HPDE6-E6E7 (cell line): ENCODE measurements at regions not wholly inside any gene's neighbourhood (a gene's known extent, or its start where the extent isn't known, plus 50 kb on each side); places are given as distances from the start of the nearest gene placed in this dataset.

Source experiments
- DNase-seq: peaks from one replicate; pipeline ENCODE4 v3.0.0; 2011; ENCODE audit warnings: missing footprints; ENCODE audit errors: extremely low spot score

DNA sequence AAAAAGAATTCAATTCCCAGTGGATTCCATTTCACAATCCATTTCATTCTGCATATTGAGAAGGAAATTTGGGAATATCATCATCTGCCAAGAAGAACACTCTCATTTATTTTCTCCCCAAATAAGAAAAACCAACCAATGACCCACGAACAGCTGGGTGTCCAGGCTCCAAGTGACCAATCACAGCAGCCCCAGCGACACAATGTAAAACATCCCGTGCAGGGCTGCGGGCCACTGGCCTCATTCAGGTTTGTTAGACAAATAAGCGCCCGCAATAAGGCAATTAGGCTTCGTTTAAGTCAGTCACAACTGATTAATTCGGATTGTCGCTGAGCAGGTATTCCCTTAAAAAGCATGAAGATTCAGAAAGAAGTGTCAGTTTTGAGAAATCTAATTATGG lies 378.6 kb downstream of the EIPR1 start:
- DNase-seq, result no peak

DNA sequence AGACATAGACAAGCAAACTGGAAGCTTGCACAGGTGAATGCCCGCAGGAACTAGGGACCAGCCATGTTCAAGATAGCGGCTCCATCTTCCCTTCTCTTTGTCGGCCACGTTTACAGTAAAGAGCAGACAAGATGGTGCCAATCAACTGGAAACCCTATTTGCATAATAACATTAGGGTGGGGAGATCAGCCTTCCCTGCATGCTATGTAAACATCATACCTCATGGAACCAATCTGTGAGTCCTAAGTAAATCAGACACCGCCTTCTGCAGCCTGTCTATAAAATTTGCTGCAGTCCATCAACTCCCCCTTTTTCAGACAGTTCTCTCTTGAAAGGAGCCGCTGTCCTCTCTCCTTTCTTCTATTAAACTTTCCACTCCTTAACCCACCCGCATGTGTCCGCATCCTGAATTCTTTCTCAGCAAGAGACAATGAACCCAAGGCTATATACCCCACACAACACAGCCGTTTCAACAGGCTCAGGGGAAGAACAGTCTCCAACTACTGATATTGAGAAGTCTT lies 384.4 kb downstream of the EIPR1 start:
- no peak for DNase-seq

GRCh38 chr2:2992634-2993033 lies 385.0 kb downstream of the EIPR1 start:
- DNase-seq, result no peak

DNA sequence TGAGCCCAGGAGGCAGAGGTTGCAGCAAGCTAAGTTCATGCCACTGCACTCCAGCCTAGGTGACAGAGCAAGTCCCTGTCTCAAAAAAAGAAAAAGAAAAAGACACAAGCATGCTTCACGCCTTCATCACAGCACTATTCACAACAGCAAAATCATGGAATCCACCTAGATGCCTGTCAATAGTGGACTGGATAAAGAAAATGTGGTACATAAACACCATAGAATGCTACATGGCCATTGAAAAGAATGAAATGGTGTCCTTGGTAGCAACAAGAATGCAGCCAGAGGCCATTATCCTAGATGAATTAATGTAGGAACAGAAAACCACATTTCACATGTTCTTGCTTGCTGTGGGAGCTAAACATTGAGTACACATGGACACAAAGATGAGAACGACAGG lies 392.6 kb downstream of the EIPR1 start:
- DNase-seq, result no peak

DNA sequence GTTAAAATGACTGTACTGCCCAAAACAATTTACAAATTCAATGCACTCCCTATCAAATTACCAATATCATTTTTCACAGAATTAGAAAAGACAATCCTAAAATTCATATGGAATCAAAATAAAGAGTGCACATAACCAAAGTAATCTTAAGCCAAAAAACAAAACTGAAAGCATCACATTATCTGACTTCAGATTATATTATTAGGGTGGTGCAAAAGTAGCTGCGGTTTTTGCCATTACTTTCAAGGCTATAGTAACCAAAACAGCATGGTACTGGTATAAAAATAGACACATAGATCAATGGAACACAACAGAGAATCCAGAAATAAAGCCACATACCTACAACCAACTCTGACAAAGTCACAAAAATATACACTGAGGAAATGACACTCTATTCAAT lies 396.6 kb downstream of the EIPR1 start:
- no peak for DNase-seq

- DNase-seq, result no peak
These were observed 402.6 kb downstream of the EIPR1 start for GRCh38 chr2:2974982-2975381.

DNA sequence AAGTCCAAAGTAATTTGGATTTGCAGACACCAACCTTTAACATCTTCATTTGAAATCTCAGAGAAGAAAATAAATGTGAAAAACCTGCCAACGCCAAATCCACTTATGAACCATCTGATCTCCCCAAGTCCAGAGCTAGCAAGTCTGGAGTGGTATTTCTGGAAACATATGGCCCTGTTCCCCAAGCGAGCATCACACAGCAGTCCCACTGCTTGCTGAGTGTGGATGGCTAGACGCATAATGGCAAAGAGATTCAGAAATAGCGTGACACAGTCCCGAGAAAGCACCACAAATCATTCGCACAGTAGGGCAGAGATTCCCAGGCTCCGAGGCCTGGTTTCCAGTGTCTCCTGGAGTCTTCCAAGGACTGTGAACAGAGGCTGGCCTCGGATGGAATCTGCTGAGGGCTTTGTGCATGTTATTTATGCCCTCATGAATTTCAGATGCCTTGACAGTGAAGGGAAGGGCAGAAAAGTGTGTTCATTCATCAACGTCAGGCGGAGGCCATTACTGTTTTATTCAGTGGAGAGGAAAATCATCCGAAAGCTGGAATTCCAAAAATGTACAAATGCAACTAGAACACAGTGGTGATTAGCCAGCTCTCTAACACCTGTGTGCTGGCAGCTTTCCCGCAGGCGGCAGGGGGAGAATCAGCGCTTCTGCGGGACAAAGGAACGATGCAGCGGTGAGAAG lies 417.0 kb downstream of the EIPR1 start:
- DNase-seq, result no peak

DNA sequence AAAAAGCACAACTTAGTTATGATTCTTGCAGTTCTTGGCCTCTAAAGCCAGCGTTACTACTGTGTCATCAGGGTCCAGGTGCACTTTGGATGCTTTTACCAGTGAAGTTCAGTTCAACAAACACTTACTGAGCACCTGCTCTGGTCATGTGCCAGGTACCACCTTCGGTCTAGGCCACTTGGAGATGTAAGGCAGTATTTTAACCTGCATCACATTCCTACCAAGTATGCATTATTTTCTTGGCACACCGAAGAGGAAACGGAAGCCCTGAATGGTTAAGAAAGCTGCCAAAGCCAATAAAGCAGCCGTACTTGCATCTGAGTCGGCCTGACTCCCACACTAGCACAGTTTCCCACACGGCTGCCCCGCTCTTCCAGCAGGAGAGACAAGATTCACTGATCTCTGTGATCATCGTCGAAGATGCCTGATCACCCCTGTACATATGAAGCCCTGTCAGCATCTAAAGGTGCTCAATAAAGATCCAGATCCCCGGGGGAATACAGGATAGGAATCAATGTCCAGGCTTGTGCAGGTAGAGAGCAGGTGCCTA lies 427.1 kb downstream of the EIPR1 start:
- no peak for DNase-seq

GRCh38 chr2:2947406-2947805 lies 430.2 kb downstream of the EIPR1 start:
- no peak for DNase-seq

DNA sequence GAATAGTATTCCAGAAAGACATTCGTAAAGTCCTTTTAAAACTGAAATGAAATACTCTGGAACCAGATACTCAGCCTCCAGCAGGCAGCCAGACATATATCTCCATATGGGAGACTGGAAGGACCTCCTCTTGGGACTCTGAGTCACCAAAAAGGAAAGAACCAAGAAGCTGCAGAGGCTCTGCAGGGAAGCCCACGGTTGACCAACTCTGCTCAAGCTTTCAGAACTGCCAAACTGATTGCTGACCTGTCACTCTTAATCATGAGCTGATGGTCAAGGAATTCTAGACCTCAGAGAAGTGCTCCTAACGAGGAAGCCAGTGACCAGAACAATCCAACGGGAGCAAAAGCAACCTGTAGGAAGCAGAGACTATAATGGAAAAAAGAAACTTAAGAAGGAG lies 434.7 kb downstream of the EIPR1 start:
- no peak for DNase-seq

DNA sequence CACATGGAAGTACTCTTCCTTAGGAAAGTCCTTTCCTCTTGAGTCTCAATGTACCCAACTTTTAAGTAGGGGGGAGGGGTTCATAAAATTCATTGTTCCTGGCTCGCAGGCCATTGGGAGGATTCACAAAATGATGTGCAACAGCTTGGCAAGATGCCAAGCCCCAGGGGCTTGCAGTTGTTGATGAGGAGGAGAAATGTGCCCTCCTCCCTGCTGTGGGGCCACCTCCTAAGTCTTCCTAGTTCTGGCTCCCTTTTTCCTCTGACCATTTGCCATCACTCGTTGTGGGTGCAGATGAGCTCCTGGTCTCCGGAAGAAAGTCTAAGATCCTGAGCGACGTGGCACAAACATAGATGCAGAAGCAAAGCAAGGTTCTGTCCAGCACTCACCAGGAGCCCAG lies 435.4 kb downstream of the EIPR1 start:
- DNase-seq, result no peak

- DNase-seq, result no peak
These were observed 436.4 kb downstream of the EIPR1 start for GRCh38 chr2:2941205-2941604.

DNA sequence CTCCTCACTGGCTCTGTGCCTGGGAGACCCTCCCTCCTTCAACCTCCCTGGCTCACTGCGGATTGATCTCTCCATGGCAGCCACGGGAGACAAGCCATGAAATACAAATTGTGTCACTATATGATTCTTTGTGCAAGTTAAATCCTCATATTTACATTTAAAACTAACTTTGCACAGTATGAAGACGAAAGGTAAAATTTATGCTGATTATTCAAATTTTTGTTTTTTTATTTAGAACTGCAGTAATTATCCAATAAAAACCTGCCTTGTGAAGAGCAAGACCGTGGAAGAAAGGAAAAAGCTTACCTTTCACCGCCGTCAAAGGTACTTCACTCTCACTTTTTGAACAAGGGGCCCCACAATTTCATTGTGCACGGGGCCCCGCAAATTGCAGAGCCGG lies 436.9 kb downstream of the EIPR1 start:
- DNase-seq, result no peak

DNA sequence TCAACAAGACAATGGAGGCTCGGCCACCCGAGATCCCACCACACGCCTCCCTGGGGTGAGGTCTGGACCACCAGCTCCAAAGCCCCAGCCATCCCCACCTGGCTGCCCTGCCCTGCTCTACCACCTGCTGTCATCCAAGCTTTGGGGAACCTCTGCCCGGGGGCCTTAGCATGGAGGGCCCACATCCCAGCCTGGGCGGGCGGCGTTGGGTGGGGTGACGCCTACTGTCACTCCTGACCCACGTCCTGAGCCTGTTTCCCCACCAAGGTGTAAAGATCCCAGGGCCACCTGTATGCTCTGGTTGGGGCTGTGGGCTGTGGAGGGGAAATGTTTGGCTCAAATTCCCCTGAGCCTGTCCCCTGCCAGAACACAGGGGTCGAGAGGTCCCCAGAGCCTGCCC lies 437.6 kb downstream of the EIPR1 start:
- no peak for DNase-seq

GRCh38 chr2:2939078-2939795 lies 438.4 kb downstream of the EIPR1 start:
- DNase-seq, result no peak

DNA sequence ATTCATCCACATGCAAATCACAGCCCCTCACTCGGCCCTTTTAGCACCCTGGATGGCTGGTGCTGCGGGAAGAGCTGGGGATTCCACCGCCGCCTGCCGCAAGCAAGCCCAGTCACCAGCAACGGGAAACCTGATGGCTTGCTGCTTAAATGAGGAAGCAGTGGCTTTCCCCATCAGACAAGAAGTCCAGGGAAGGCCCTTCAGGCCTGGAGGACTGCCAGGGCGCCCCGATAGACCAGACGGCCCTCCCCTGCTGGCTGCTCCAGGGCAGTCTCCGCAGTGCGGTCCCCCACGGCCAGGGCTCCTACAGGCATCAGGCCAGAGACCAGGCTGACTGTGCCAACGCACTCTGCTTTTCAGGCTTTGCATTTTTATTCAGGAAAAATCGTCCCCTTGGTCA lies 439.1 kb downstream of the EIPR1 start:
- no peak for DNase-seq

- DNase-seq, result no peak
These were observed 442.0 kb downstream of the EIPR1 start for GRCh38 chr2:2935445-2936149.

DNA sequence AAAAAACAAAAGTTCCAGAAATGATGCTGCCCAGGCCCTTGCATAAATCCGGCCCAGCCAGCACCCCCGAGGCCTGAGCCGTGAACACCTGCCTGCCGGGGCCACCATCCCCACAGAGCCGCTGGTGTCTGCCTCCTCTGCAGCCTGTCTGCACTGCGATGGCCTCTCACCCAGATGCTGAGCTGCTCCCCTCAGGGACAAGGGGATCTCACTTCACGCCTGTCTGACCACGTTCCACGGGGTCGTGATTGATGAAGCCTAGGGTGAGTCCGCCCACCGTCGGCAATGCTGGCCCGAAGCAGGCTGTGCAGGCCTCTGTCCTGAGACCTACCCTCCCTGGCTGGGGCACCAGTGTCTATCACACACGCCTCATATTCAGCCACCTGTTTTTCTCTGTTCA lies 444.2 kb downstream of the EIPR1 start:
- no peak for DNase-seq

- DNase-seq, result no peak
These were observed 444.8 kb downstream of the EIPR1 start for GRCh38 chr2:2932692-2933305.

- no peak for DNase-seq
These were observed 445.4 kb downstream of the EIPR1 start for GRCh38 chr2:2932189-2932588.

GRCh38 chr2:2931318-2932075 lies 446.1 kb downstream of the EIPR1 start:
- no peak for DNase-seq
